Activated CD4-positive, alpha-beta T cell treated with anti-CD3 and anti-CD28 coated beads, Interleukin-10, Interleukin-2, amounts not matched to agents 100 ng/mL and 50 ng/mL, durations not matched to agents 16 hours and 8 hours (primary cell): ENCODE measurements at regions not wholly inside any gene's neighbourhood (a gene's known extent, or its start where the extent isn't known, plus 50 kb on each side); places are given as distances from the start of the nearest gene placed in this dataset.

Source experiments
- DNase-seq: peaks from one replicate; pipeline ENCODE4 v3.0.0-alpha.2; 2020

- no peak for DNase-seq
Measured at GRCh38 chr10:107619139-107619538, 454.6 kb upstream of the SORCS1 start.

- no peak for DNase-seq
Measured at GRCh38 chr10:107618504-107618994, 454.0 kb upstream of the SORCS1 start.

- DNase-seq, result no peak
Measured at GRCh38 chr10:107616463-107617410, 452.2 kb upstream of the SORCS1 start.

GRCh38 chr10:107616031-107616430 lies 451.5 kb upstream of the SORCS1 start:
- DNase-seq, result no peak

GRCh38 chr10:107614939-107615685 lies 450.6 kb upstream of the SORCS1 start:
- no peak for DNase-seq

- no peak for DNase-seq
Measured at GRCh38 chr10:107611115-107611514, 446.6 kb upstream of the SORCS1 start.

GRCh38 chr10:107589081-107589480 lies 424.6 kb upstream of the SORCS1 start:
- no peak for DNase-seq

GRCh38 chr10:107585630-107586029 lies 421.1 kb upstream of the SORCS1 start:
- DNase-seq, result no peak

GRCh38 chr10:107583974-107584373 lies 419.5 kb upstream of the SORCS1 start:
- DNase-seq, result no peak

GRCh38 chr10:107579970-107580369 lies 415.5 kb upstream of the SORCS1 start:
- DNase-seq, result no peak

- DNase-seq, result no peak
Measured at GRCh38 chr10:107577221-107577620, 412.7 kb upstream of the SORCS1 start.

- DNase-seq, result no peak
Measured at GRCh38 chr10:107576746-107577145, 412.2 kb upstream of the SORCS1 start.

GRCh38 chr10:107565014-107565413 lies 400.5 kb upstream of the SORCS1 start:
- DNase-seq, result no peak

GRCh38 chr10:107561136-107561650 lies 396.7 kb upstream of the SORCS1 start:
- no peak for DNase-seq

GRCh38 chr10:107557916-107558315 lies 393.4 kb upstream of the SORCS1 start:
- no peak for DNase-seq

- no peak for DNase-seq
Measured at GRCh38 chr10:107554333-107554732, 389.8 kb upstream of the SORCS1 start.

GRCh38 chr10:107553470-107553869 lies 389.0 kb upstream of the SORCS1 start:
- DNase-seq, result no peak

GRCh38 chr10:107552963-107553362 lies 388.5 kb upstream of the SORCS1 start:
- no peak for DNase-seq

- DNase-seq, result no peak
Measured at GRCh38 chr10:107548301-107548700, 383.8 kb upstream of the SORCS1 start.

GRCh38 chr10:107546986-107547385 lies 382.5 kb upstream of the SORCS1 start:
- DNase-seq, result no peak

GRCh38 chr10:107546284-107546683 lies 381.8 kb upstream of the SORCS1 start:
- no peak for DNase-seq

GRCh38 chr10:107545717-107546116 lies 381.2 kb upstream of the SORCS1 start:
- DNase-seq, result no peak

- no peak for DNase-seq
Measured at GRCh38 chr10:107544706-107545520, 380.4 kb upstream of the SORCS1 start.
